Transverse colon (tissue), 4 donors: ENCODE measurements at regions not wholly inside any gene's neighbourhood (a gene's known extent, or its start where the extent isn't known, plus 50 kb on each side); places are given as distances from the start of the nearest gene placed in this dataset.
"Not testable (repeated sequence)": the region's sequence is repeated elsewhere in the genome, so short reads cannot be mapped to it uniquely, and the experiment has no call there.

Experiments
- DNase-seq: peaks from one replicate; pipeline ENCODE4 v3.0.0-alpha.2; 2019
- H3K27ac ChIP-seq, 4 donors: fragments of 200-600 bp; sonication (generic); 2 replicates each; pipeline ENCODE4 v1.5.1; 2016 to 2018; ENCODE audit warnings: inconsistent platforms in 4 of 4
- H3K27me3 ChIP-seq: fragments of 200-600 bp; sonication (generic); 2 replicates; pipeline ENCODE4 v1.5.1; 2017; ENCODE audit warnings: inconsistent platforms
- H3K36me3 ChIP-seq, 4 donors: fragments of 200-600 bp; sonication (generic); 2 replicates each; pipeline ENCODE4 v1.5.1; 2017 to 2019; ENCODE audit warnings: inconsistent platforms in 4 of 4
- H3K4me1 ChIP-seq, 4 donors: fragments of 200-600 bp; sonication (generic); 2 replicates each; pipeline ENCODE4 v1.5.1; 2017 to 2020; ENCODE audit warnings: inconsistent platforms in 4 of 4
- H3K4me3 ChIP-seq, 4 donors: fragments of 200-600 bp; sonication (generic); 1 replicate in 1 of 4; 2 replicates in 3 of 4; pipeline versions ENCODE4 v1.5.1 to v1.6.1; 2017 to 2019; ENCODE audit warnings: inconsistent platforms in 4 of 4
- H3K9me3 ChIP-seq, 2 donors: fragments of 200-600 bp; sonication (generic); 2 replicates each; pipeline ENCODE4 v1.5.1; 2017 to 2019; ENCODE audit warnings: inconsistent platforms in 2 of 2
- EP300 ChIP-seq: sonication (generic); formaldehyde crosslinking; IDR thresholded peaks from one replicate; pipeline ENCODE4 v1.6.1; 2017; ENCODE audit warnings: antibody characterized with exemption, low read depth
- POLR2A ChIP-seq: fragments of 450-650 bp; IDR thresholded peaks from one replicate; pipeline ENCODE4 v1.6.1; 2016; ENCODE audit warnings: antibody characterized with exemption, mild to moderate bottlenecking, moderate library complexity
- POLR2AphosphoS5 ChIP-seq, 3 donors: sonication (generic); formaldehyde crosslinking; IDR thresholded peaks; one replicate each; pipeline ENCODE4 v1.6.1; 2016; ENCODE audit warnings: antibody characterized with exemption in 3 of 3
- WGBS, 2 donors: methylation state at CpG; one replicate each; pipeline ENCODE4 v1.1.5; 2018; ENCODE audit warnings: low coverage in 1 of 2; 5-methylcytosine and 5-hydroxymethylcytosine counted together
- in situ Hi-C, 4 donors: fragments of 200-750 bp; cut with MboI; loops; one replicate each; pipeline versions ENCODE4 v1.15.0 to v1.15.1; 2017; ENCODE audit warnings: low sequenced_read_pairs in 3 of 4, low pct_ligation_motif_present in 1 of 4, low pct_unique_long_range_greater_than_20kb in 1 of 4
- intact Hi-C: fragments of 100-400 bp; cut with DNase I; formaldehyde crosslinking; loops from one replicate; pipeline ENCODE4 v1.15.1; 2023; ENCODE audit warnings: low total_unique reads
- TF ChIP-seq, protein P1 (sequence below), 5 experiments: fragments of 200-600 bp in 3 of 5; fragments of 450-650 bp in 2 of 5; sonication (generic) in 3 of 5; IDR thresholded peaks; 1 replicate in 2 of 5; 2 replicates in 3 of 5; pipeline ENCODE4 v1.5.1; 2016 to 2017; ENCODE audit warnings: antibody characterized with exemption in 5 of 5, inconsistent platforms in 3 of 5, mild to moderate bottlenecking in 2 of 5, moderate library complexity in 1 of 5

- no peak for DNase-seq
- no peak overlapping the region for H3K4me3 ChIP-seq
- H3K36me3 ChIP-seq = no peaks in the 10 kb centered on the region
- H3K9me3 ChIP-seq = no peaks in the 10 kb centered on the region
- no peaks in the 10 kb centered on the region for H3K4me1 ChIP-seq
- H3K27ac ChIP-seq = no peak overlapping the region
- WGBS, 2 donors = 45 to 47% methylated on average over 3 of the region's 3 CpGs
- intact Hi-C loops = no loop called here
- in situ Hi-C loops = no loop called here
- H3K27me3 ChIP-seq = no peaks in the 10 kb centered on the region
- TF ChIP-seq POLR2AphosphoS5 (IDR thresholded peaks at IDR 0.05) (no peak), EP300 (no peak), POLR2A (no peak)
- TF ChIP-seq, protein P1, sequence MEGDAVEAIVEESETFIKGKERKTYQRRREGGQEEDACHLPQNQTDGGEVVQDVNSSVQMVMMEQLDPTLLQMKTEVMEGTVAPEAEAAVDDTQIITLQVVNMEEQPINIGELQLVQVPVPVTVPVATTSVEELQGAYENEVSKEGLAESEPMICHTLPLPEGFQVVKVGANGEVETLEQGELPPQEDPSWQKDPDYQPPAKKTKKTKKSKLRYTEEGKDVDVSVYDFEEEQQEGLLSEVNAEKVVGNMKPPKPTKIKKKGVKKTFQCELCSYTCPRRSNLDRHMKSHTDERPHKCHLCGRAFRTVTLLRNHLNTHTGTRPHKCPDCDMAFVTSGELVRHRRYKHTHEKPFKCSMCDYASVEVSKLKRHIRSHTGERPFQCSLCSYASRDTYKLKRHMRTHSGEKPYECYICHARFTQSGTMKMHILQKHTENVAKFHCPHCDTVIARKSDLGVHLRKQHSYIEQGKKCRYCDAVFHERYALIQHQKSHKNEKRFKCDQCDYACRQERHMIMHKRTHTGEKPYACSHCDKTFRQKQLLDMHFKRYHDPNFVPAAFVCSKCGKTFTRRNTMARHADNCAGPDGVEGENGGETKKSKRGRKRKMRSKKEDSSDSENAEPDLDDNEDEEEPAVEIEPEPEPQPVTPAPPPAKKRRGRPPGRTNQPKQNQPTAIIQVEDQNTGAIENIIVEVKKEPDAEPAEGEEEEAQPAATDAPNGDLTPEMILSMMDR (IDR thresholded peaks at IDR 0.05) = no peak
Observed at GRCh38 chr1:188719735-188720134, 1757.9 kb downstream of the BRINP3 start.

- no peak overlapping the region for H3K4me3 ChIP-seq
- H3K27ac ChIP-seq = no peak overlapping the region
- DNase-seq = no peak
- in situ Hi-C loops (no loop called here), intact Hi-C loops (no loop called here)
- TF ChIP-seq, protein P1 (IDR thresholded peaks at IDR 0.05) = no peak
- TF ChIP-seq EP300 = no peak
- TF ChIP-seq POLR2AphosphoS5 (IDR thresholded peaks at IDR 0.05) = no peak
- no peak for TF ChIP-seq POLR2A
- H3K36me3 ChIP-seq = no peaks in the 10 kb centered on the region
- no peaks in the 10 kb centered on the region for H3K4me1 ChIP-seq
- no peaks in the 10 kb centered on the region for H3K27me3 ChIP-seq
- WGBS, 2 donors = 52 to 67% methylated on average over 1 to 2 of the region's 2 CpGs
- H3K9me3 ChIP-seq = no peaks in the 10 kb centered on the region
Observed at GRCh38 chr1:188723332-188724020, 1754.2 kb downstream of the BRINP3 start.

- in situ Hi-C loops (no loop called here), intact Hi-C loops (no loop called here)
- Histone ChIP-seq H3K27ac (no peak overlapping the region), H3K4me3 (no peak overlapping the region), H3K9me3 (no peaks in the 10 kb centered on the region), H3K4me1 (no peaks in the 10 kb centered on the region), H3K27me3 (no peaks in the 10 kb centered on the region), H3K36me3 (no peaks in the 10 kb centered on the region)
- TF ChIP-seq EP300 = no peak
- TF ChIP-seq, protein P1 (IDR thresholded peaks at IDR 0.05) = no peak
- TF ChIP-seq POLR2A = no peak
- no peak for TF ChIP-seq POLR2AphosphoS5 (IDR thresholded peaks at IDR 0.05)
- no peak for DNase-seq
Observed at GRCh38 chr1:188729039-188729438, 1748.6 kb downstream of the BRINP3 start.

DNA sequence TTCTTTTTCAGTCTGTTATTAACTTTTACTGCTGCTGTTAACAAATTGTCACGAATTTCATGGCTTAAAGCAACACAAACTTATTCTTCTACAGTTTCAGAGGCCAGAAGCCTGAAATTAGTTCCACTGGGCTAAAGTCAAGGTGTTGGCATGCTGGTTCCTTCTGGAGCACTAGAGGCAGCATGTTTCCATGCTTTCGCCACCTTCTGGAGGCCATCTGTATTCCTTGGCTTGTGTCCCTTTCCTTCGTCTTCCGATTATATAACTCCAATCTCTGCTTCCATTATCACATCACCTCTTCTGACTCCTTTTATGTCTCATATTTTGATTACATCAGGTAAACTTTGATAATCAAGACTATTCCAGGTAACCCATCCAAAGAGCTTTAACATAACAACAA lies 1742.1 kb downstream of the BRINP3 start:
- no peak overlapping the region for H3K4me3 ChIP-seq
- 74 to 80% methylated on average over 4 of the region's 4 CpGs for WGBS, 2 donors
- H3K4me1 ChIP-seq = no peaks in the 10 kb centered on the region
- intact Hi-C loops = no loop called here
- no peaks in the 10 kb centered on the region for H3K27me3 ChIP-seq
- in situ Hi-C loops = no loop called here
- H3K9me3 ChIP-seq = no peaks in the 10 kb centered on the region
- H3K27ac ChIP-seq = no peak overlapping the region
- H3K36me3 ChIP-seq = no peaks in the 10 kb centered on the region
- TF ChIP-seq POLR2AphosphoS5 (IDR thresholded peaks at IDR 0.05) = no peak
- no peak for TF ChIP-seq POLR2A
- TF ChIP-seq EP300 = no peak
- TF ChIP-seq, protein P1 (IDR thresholded peaks at IDR 0.05) = no peak
- DNase-seq = no peak

DNA sequence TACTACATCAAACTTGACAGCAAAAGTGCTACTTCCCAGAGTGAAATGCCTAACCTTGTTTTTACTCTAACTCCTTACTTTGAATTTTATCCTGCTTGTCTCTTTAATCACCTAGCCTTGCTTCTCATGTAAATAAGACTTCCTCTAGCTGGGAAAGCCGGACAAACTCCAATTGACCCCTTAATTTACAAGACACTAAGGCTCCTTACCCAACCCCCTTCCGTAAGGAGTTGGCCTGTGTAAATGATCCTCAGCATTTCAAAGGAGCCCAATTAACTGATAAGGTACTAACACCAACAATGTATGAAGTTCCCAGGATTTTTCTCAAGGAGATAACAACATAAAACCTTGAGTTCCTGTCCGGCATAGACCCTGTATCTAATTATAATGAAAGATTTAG lies 1728.4 kb downstream of the BRINP3 start:
- DNase-seq, intact Hi-C loops, H3K4me3 ChIP-seq, H3K9me3 ChIP-seq, in situ Hi-C loops, H3K4me1 ChIP-seq, H3K36me3 ChIP-seq, H3K27ac ChIP-seq, H3K27me3 ChIP-seq: not testable (repeated sequence)
- WGBS, 2 donors = 37 to 43% methylated on average over 3 of the region's 3 CpGs

DNA sequence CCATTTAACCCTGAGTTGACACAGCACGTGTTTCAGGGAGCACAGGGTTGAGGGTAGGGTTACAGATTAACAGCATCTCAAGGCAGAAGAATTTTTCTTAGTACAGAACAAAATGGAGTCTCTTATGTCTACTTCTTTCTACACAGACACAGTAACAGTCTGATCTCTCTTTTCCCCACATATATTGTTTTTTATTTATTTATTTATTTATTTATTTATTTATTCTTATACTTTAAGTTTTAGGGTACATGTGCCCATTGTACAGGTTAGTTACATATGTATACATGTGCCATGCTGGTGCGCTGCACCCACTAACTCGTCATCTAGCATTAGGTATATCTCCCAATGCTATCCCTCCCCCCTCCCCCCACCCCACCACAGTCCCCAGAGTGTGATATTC lies 1725.6 kb downstream of the BRINP3 start:
- H3K36me3 ChIP-seq, H3K9me3 ChIP-seq, H3K4me1 ChIP-seq, H3K4me3 ChIP-seq, intact Hi-C loops, DNase-seq, H3K27ac ChIP-seq, in situ Hi-C loops, H3K27me3 ChIP-seq: not testable (repeated sequence)
- WGBS, 2 donors = 69 to 92% methylated on average over 2 to 3 of the region's 3 CpGs

- H3K4me1 ChIP-seq, H3K9me3 ChIP-seq, in situ Hi-C loops, H3K27ac ChIP-seq, intact Hi-C loops, H3K27me3 ChIP-seq, DNase-seq, H3K4me3 ChIP-seq, H3K36me3 ChIP-seq: not testable (repeated sequence)
- WGBS, 2 donors = 93% methylated on average over 23 of the region's 24 CpGs; no CpG with 5 or more reads in 1 of the 2 donors
Observed at GRCh38 chr1:188757747-188758146, 1719.9 kb downstream of the BRINP3 start.
